GM12891 (cell line): ENCODE measurements at regions not wholly inside any gene's neighbourhood (a gene's known extent, or its start where the extent isn't known, plus 50 kb on each side); places are given as distances from the start of the nearest gene placed in this dataset.

ENCODE experiments used
- PAX5 ChIP-seq: IDR thresholded peaks from 2 replicates; pipeline ENCODE4 v1.6.1; 2011; ENCODE audit warnings: low read length, moderate library complexity, mild to moderate bottlenecking; ENCODE audit not compliant: insufficient read depth, severe bottlenecking
- POLR2A ChIP-seq: IDR thresholded peaks from 2 replicates; pipeline ENCODE4 v1.6.1; 2011; ENCODE audit warnings: low read depth, low read length, control low read depth
- POLR2AphosphoS5 ChIP-seq: IDR thresholded peaks from 2 replicates; pipeline ENCODE4 v1.6.1; 2011; ENCODE audit warnings: low read depth, low read length, control low read depth
- POU2F2 ChIP-seq: IDR thresholded peaks from 2 replicates; pipeline ENCODE4 v1.6.1; 2011; ENCODE audit warnings: low read depth, mild to moderate bottlenecking, control low read depth, low read length, moderate library complexity
- SPI1 ChIP-seq: IDR thresholded peaks from 2 replicates; pipeline ENCODE4 v1.6.1; 2011; ENCODE audit warnings: low read depth, low read length, control low read depth
- TAF1 ChIP-seq: IDR thresholded peaks from 2 replicates; pipeline ENCODE4 v1.6.1; 2011; ENCODE audit warnings: low read depth, low read length, control low read depth

GRCh38 chr12:108017472-108018057, 111.5 kb upstream of the WSCD2 start:
- TF ChIP-seq POLR2AphosphoS5 = no peak
- TF ChIP-seq POLR2A = no peak
- TF ChIP-seq SPI1 = no peak
- no peak for TF ChIP-seq TAF1
- TF ChIP-seq PAX5 = no peak
- no peak for TF ChIP-seq POU2F2
